ENCODE measurements at regions not wholly inside any gene's neighbourhood (a gene's known extent, or its start where the extent isn't known, plus 50 kb on each side); places are given as distances from the start of the nearest gene placed in this dataset.

- DNase-seq: no peak
- 63 to 97% (median 74%) methylated on average over 2 of the region's 2 CpGs for WGBS, 4 donors
- no peak for ATAC-seq
Observed at GRCh38 chr3:8261018-8261417, 240.6 kb upstream of the LMCD1 start.

GRCh38 chr3:8266730-8267131 lies 234.9 kb upstream of the LMCD1 start:
- TF ChIP-seq POLR2A (IDR thresholded peaks at IDR 0.05) (no peak), CTCF (IDR thresholded peaks at IDR 0.05) (no peak)
- intact Hi-C loops (cut with DNase I): no loop called here
- no peaks in the 10 kb centered on the region for H3K27me3 ChIP-seq

More at GRCh38 chr3:8261018-8261417, 240.6 kb upstream of the LMCD1 start:
- Histone ChIP-seq H3K27me3 (no peaks in the 10 kb centered on the region), H3K27ac (no peak overlapping the region), H3K36me3 (no peaks in the 10 kb centered on the region), H3K4me3 (no peak overlapping the region), H3K9me3 (peaks cover 0 to 20% (median 3%) of the 10 kb centered on the region in 12 donors), H3K4me1 (peaks cover 0 to 7% (median 0%) of the 10 kb centered on the region in 12 donors)
- intact Hi-C loops (cut with DNase I): no loop called here
- TF ChIP-seq CTCF (IDR thresholded peaks at IDR 0.05) (peak in 3 of 12 donors; percentile 7 to 38 (median 36)), POLR2A (IDR thresholded peaks at IDR 0.05) (no peak)

GRCh38 chr3:8273479-8273878 lies 228.1 kb upstream of the LMCD1 start:
- intact Hi-C loops (cut with DNase I): no loop called here
- WGBS, 4 donors: 91 to 93% (median 93%) methylated on average over 5 of the region's 5 CpGs
- H3K9me3 ChIP-seq: peaks cover 0 to 6% (median 0%) of the 10 kb centered on the region in 12 donors
- H3K4me3 ChIP-seq: no peak overlapping the region
- DNase-seq (no peak), ATAC-seq (no peak)
- H3K4me1 ChIP-seq: peaks cover 0 to 4% (median 0%) of the 10 kb centered on the region in 12 donors
- no peaks in the 10 kb centered on the region for H3K27me3 ChIP-seq
- no peaks in the 10 kb centered on the region for H3K36me3 ChIP-seq
- no peak overlapping the region for H3K27ac ChIP-seq
- no peak for TF ChIP-seq POLR2A (IDR thresholded peaks at IDR 0.05)
- TF ChIP-seq CTCF (IDR thresholded peaks at IDR 0.05): no peak

More at GRCh38 chr3:8266730-8267131, 234.9 kb upstream of the LMCD1 start:
- no peaks in the 10 kb centered on the region for H3K4me1 ChIP-seq
- no peaks in the 10 kb centered on the region for H3K36me3 ChIP-seq
- no peak overlapping the region for H3K27ac ChIP-seq
- H3K9me3 ChIP-seq: peaks cover 0 to 3% (median 0%) of the 10 kb centered on the region in 12 donors
- H3K4me3 ChIP-seq: no peak overlapping the region
- 70 to 81% (median 76%) methylated on average over 1 of the region's 1 CpG for WGBS, 4 donors
- ATAC-seq (no peak), DNase-seq (no peak)

- TF ChIP-seq CTCF (IDR thresholded peaks at IDR 0.05): no peak
- TF ChIP-seq POLR2A (IDR thresholded peaks at IDR 0.05): no peak
- H3K27ac ChIP-seq: no peak overlapping the region
- WGBS, 4 donors: 87 to 94% (median 91%) methylated on average over 3 of the region's 3 CpGs
- DNase-seq (no peak), ATAC-seq (no peak)
- H3K4me3 ChIP-seq: no peak overlapping the region
- H3K27me3 ChIP-seq: no peaks in the 10 kb centered on the region
- H3K9me3 ChIP-seq: peaks cover 0 to 6% (median 0%) of the 10 kb centered on the region in 12 donors
- peaks cover 0 to 4% (median 0%) of the 10 kb centered on the region in 12 donors for H3K4me1 ChIP-seq
- no peaks in the 10 kb centered on the region for H3K36me3 ChIP-seq
- intact Hi-C loops (cut with DNase I): no loop called here
Observed at GRCh38 chr3:8276056-8276455, 225.6 kb upstream of the LMCD1 start.

Data from heart left ventricle (tissue), 16 donors.